D721Med (cell line): ENCODE measurements at regions not wholly inside any gene's neighbourhood (a gene's known extent, or its start where the extent isn't known, plus 50 kb on each side); places are given as distances from the start of the nearest gene placed in this dataset.
"Not testable (repeated sequence)": the region's sequence is repeated elsewhere in the genome, so short reads cannot be mapped to it uniquely, and the experiment has no call there.

Source experiments
- DNase-seq: peaks from one replicate; pipeline ENCODE4 v3.0.0; 2011; ENCODE audit warnings: low spot score; ENCODE audit not compliant: insufficient read length
- FAIRE-seq: peaks from 2 replicates; lab custom pipeline; 2011; peaks lifted over from hg19 to GRCh38; lab: Jason Lieb, UNC
- CTCF ChIP-seq: IDR thresholded peaks from 2 replicates; pipeline ENCODE4 v1.5.1; 2012; ENCODE audit warnings: mild to moderate bottlenecking, control low read depth; ENCODE audit not compliant: insufficient read depth; ENCODE audit errors: missing control alignments

DNA sequence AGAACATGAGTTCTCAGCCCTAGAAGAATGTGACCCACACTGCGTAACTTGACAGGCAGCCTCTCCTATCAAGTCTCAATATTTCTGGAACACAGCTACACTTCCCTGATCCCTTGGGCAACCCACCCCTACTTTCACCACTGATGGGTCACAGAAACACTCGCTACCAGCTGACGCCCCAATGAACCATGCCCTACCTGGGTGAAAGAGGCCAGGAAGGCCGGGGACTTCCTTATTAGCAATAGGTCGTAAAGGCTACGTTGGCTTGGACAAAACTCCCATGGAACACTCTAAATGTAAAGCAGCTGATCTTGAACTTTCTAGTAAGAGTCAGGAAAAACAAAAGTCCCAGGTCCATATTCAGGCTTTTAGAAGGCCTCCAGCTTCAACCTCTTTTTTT is 202.3 kb upstream of the KCTD7 start:
- no peak for TF ChIP-seq CTCF
- no peak for DNase-seq
- FAIRE-seq, result no peak

- FAIRE-seq, result no peak
Observed at GRCh38 chr7:66426996-66427395, 201.7 kb upstream of the KCTD7 start.

GRCh38 chr7:66427956-66428355 is 200.7 kb upstream of the KCTD7 start:
- FAIRE-seq, result no peak
- no peak for TF ChIP-seq CTCF
- no peak for DNase-seq

More at GRCh38 chr7:66426996-66427395, 201.7 kb upstream of the KCTD7 start:
- no peak for TF ChIP-seq CTCF
- no peak for DNase-seq

- FAIRE-seq (no peak), DNase-seq (no peak)
- no peak for TF ChIP-seq CTCF
Observed at GRCh38 chr7:66429498-66430163, 199.1 kb upstream of the KCTD7 start.

GRCh38 chr7:66430164-66430545 is 198.5 kb upstream of the KCTD7 start:
- no peak for TF ChIP-seq CTCF
- DNase-seq (no peak), FAIRE-seq (no peak)

DNA sequence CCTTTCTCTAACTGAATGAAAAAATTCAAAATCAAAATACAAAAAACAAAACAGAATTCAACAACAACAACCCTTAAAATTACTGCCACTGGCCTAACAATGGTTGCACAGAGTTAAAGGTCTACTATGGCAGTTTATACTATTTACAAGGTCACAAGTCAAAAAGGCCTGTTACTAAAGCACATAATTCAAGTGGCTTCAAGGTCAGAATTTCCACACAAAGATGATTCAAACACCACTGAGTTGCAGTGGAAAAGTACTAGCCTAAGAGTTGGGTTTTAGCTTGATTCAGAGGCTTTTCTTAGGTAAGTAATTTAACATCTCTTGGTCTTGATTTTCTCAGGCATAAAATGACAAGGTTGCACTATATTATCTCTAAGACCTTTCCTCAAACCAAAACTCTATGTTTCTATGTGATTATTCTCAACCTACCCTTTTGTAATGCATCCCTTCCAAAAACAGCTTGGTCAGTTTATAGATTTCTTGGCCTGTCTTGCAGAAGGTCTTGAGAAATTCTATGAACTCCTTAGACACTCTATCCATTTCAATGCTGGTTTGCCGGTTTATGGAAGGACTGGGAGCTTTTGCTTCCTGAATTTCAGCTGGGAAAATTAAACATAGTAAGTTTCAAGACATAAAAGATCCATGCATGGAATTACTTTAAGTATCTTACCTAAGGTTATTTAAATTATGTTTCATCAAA is 189.8 kb upstream of the KCTD7 start:
- DNase-seq, FAIRE-seq: not testable (repeated sequence)

DNA sequence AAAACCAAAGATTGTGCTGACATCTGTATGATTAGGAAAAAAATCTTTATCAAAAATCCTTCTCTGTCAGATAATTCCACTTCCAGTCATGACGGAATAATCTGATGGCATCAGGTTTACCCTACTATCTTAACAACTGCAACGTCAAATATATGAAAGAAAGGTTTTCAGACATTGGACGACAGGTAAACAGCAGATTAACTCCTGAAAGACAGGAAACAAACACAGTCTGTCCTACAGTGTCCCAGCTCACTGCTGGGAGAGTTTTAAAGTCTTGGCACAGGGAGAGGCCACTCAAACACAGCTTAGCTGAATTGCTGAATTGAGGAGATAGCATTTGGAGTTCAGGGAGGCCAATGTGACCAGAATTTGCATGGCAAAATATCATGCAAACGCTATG is 186.3 kb upstream of the KCTD7 start:
- DNase-seq, result no peak
- no peak for TF ChIP-seq CTCF

More for the DNA sequence above, 186.3 kb upstream of the KCTD7 start:
- no peak for FAIRE-seq
